HG03039 (cell line): ENCODE measurements at regions not wholly inside any gene's neighbourhood (a gene's known extent, or its start where the extent isn't known, plus 50 kb on each side); places are given as distances from the start of the nearest gene placed in this dataset.

Experiments
- ATAC-seq: cut with Tn5 transposase; IDR thresholded peaks from one replicate; pipeline ENCODE4 v1.9.1; 2021; ENCODE audit warnings: mild to moderate bottlenecking, moderate library complexity; ENCODE audit not compliant: unreplicated experiment

GRCh38 chr10:43885842-43886241 lies 237.2 kb upstream of the ZNF32 start:
- ATAC-seq: no peak

- no peak for ATAC-seq
Measured at GRCh38 chr10:43885252-43885651, 236.6 kb upstream of the ZNF32 start.

GRCh38 chr10:43884501-43885105 lies 235.9 kb upstream of the ZNF32 start:
- ATAC-seq: no peak

- no peak for ATAC-seq
Measured at GRCh38 chr10:43882711-43883110, 234.0 kb upstream of the ZNF32 start.

- ATAC-seq: no peak
Measured at GRCh38 chr10:43881657-43882056, 233.0 kb upstream of the ZNF32 start.

GRCh38 chr10:43880160-43880559 lies 231.5 kb upstream of the ZNF32 start:
- ATAC-seq: no peak

- ATAC-seq: no peak
Measured at GRCh38 chr10:43879742-43880141, 231.1 kb upstream of the ZNF32 start.

- ATAC-seq: no peak
Measured at GRCh38 chr10:43879162-43879561, 230.5 kb upstream of the ZNF32 start.

- no peak for ATAC-seq
Measured at GRCh38 chr10:43878386-43878785, 229.7 kb upstream of the ZNF32 start.

GRCh38 chr10:43876976-43877375 lies 228.3 kb upstream of the ZNF32 start:
- ATAC-seq: no peak

- no peak for ATAC-seq
Measured at GRCh38 chr10:43874984-43875383, 226.3 kb upstream of the ZNF32 start.

- no peak for ATAC-seq
Measured at GRCh38 chr10:43873717-43874116, 225.0 kb upstream of the ZNF32 start.

- no peak for ATAC-seq
Measured at GRCh38 chr10:43872644-43873043, 224.0 kb upstream of the ZNF32 start.

- ATAC-seq: no peak
Measured at GRCh38 chr10:43871545-43871944, 222.9 kb upstream of the ZNF32 start.

GRCh38 chr10:43870968-43871439 lies 222.3 kb upstream of the ZNF32 start:
- no peak for ATAC-seq

- no peak for ATAC-seq
Measured at GRCh38 chr10:43869669-43870322, 221.1 kb upstream of the ZNF32 start.

GRCh38 chr10:43868952-43869351 lies 220.3 kb upstream of the ZNF32 start:
- ATAC-seq: no peak

- ATAC-seq: no peak
Measured at GRCh38 chr10:43867667-43868565, 219.2 kb upstream of the ZNF32 start.

GRCh38 chr10:43867113-43867512 lies 218.4 kb upstream of the ZNF32 start:
- ATAC-seq: no peak

GRCh38 chr10:43866712-43867111 lies 218.0 kb upstream of the ZNF32 start:
- ATAC-seq: no peak

GRCh38 chr10:43865265-43866135 lies 216.8 kb upstream of the ZNF32 start:
- no peak for ATAC-seq
